Stimulated activated CD4-positive, alpha-beta T cell treated with anti-CD3 and anti-CD28 coated beads, Interleukin-15, amount 100 ng/mL, for 48 hours (primary cell): ENCODE measurements at regions not wholly inside any gene's neighbourhood (a gene's known extent, or its start where the extent isn't known, plus 50 kb on each side); places are given as distances from the start of the nearest gene placed in this dataset.

Experiments used
- DNase-seq, 2 donors: peaks; one replicate each; pipeline ENCODE4 v3.0.0-alpha.2; 2020; ENCODE audit warnings: low read depth in 2 of 2

DNA sequence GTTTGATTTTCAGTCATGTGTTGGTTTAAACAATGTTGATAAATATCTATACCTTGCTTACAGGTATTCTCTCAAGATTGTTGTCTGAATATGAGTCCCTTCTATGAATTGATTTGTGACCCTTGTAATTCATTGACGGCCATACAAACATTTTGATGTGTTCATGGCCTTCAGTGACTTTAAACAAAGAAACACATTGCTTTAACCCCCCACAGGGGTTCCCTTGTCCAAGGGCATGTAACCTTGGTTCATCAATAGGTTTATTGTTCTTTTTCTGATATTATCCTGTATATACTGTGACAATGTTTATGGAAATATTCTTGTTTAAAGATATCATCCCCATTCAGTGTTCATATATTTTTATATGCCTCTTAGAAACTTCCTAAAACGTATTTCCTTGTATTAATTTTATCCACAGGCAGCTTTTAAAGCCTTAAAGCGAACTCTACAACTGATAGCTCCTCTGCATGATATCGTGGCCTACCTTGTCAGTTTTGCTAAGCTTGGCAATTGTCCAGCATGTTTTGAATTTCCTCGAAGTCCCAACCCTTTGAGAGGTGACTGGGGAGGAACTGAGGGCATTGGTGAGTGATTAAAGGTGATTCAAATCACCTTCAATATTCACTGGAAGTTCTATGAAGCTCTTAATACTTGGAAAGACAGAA is 87.0 kb downstream of the CD164 start:
- no peak for DNase-seq

DNA sequence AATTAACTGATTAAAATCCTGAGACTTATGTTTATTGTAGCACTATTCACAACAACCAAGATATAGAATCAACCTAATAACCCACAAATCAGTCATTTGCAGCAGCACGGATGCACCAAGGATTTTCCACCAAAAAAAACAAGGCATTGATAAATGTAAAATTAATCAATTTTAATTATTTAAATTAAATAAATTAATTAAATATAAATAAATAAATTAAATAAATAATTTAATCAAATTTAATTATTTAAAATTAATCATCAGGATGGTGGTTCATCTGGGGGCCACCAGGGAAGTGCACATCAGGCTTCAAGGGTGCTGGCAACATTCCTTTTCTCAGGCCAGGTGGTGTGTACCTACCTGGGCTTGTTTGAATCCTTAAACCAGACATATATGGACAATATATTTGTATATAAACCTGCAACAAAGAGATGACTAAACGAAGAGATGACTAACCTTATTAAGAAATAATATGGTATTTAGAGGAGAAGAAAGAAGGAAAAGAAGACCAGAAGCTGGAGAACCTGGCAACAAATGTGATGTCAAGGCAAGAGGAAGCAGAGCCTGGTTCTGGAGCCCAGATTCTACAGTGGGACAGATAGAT is 89.2 kb downstream of the CD164 start:
- DNase-seq, result no peak

DNA sequence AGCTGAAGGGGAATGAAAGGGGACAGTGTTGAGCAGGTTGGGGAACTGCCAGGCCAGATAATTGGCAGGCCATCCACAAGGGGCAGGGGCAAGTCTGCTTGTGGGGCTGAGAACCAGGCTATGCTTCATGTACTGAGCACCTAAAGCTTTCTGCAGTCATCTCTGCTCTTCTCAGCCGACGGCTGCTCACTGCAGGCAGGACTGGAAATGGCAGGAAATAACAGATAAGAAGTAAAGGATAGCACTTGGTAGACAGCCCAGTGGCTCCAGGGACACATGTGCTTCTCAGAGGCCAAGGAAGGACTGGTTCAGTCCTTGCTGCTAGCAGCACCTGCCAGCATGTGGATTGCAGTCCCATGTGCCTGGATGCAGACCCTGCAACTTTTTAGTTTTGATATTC is 89.8 kb downstream of the CD164 start:
- no peak for DNase-seq

DNA sequence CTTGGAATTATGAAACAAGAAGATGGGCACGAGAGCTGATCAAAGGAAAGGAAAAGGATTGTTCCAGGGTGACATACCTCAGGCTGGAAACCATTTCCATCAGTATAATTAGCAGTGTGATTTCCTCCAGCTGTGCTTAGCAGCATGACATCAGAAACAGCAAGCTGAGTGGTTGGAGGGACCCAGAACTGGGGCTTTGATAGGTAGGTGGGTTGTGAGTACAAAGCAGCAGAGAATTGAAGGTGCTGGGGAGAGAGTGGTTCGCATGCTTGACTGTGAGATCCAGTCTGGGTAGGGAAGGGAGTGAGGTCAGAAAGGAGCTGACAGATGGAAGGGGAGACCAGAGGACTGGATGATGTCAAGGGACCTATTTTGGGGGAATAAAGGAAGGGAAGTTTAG is 90.4 kb downstream of the CD164 start:
- DNase-seq, result no peak

DNA sequence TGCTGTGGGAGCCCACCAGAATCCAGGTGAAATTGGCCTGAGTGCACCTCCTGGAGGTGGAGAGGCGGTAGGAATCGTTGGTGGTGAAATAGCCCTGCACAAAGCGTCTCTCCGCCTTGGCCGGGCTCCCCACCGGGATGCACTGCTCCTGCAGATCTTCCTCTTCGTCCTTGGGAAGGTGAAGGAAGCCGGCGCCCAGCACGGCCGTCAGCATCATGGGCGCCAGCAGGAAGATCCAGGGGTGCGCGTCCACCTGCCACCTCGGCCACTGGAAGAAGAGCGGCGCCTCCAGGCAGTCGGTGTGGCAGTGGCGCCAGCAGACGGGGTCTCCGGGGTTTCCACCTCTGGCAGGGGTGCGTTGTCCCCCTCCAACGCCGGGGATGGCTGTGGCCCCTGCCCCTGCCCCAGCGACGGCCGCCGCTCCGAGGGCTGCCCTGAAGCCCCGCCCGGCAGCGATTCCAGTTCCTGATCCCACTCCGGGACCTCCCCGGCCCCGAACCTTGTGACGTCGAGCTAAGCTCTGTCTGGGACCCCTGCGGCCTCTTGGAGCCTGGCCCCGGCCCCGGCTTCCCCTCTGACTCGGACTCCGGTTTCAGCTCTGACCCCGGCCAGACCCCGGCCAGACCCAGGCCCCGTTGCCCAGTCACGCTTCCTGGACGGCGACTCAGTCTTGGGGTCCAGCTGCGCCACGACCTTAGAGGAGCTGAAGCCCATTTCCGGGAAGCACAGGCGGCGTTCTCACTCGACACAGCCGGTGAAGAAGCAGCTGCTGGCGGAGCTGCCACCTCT is 91.9 kb downstream of the CD164 start:
- no peak for DNase-seq

DNA sequence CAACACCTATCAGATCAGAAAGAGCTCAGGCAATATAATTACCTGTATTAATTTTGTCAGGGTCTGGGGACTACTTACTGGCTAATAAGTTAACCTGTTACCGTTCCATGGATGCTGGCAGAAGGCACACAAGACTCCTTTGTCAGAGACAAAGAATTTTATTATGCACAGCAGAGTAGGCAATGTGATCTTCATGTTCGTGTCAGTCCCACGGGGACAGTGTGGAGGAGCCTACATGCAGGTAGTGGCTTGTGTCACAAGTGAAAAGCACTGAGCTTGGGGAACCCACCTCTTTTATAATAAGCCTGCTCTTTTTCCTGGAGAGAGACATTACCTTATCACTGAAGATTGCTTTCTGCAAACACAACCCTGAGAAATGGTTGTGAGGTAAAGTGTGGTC is 96.9 kb downstream of the CD164 start:
- DNase-seq, result no peak

DNA sequence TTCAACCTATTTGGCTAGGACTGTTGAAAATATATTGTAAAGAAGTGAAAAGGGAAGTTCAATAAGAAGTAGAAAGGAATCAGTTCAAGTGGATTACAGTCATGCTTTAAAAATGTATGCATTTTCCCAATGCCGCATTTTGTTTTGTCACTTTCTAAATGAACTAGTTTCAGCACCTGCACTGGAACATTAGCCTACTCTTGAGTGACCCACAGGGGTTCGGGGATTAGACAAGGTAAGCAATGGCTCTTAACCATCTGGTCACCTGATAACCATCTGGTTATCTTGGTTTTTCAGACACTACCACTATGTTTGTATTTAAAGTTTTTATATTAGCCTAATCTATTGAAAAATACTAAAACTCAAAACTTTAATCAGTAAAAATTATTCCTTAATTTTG is 97.6 kb downstream of the CD164 start:
- no peak for DNase-seq

DNA sequence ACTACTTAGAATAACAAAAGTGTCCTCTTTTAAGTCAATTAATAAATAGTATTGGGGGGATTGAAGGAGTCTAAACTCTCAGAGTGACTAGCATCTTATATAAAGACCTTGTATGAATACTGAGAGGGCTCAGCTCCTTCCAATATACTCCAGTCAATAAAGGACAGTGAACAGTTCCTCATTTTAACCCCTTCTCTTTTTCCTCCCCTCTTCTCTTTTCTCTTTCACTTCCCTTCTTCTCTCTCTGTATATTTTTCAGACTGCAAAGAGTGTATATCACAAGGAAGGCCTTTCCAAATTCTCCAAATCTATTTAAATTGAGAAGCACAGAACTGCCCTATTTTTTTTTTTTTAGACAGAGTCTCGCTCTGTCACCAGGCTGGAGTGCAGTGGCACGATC is 99.5 kb downstream of the CD164 start:
- DNase-seq, result no peak

DNA sequence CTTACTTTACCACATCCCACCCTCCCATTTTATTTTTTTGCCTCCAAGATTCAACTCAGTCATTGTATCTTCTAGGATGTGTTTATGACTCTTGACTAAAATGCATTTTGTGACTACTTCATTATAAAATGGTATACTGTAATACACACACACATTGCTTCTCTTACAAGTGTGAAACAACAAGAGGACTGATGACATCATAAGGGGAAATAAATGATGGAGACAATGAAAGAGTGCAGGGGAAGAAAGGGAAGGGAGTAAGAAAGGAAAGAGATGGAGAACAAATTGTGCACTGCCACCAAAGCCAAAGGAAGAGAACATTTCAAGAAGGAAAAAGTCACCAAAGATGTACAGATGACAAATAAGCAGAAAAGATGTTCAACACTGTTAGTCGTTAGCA is 102.6 kb downstream of the CD164 start:
- DNase-seq, result no peak

DNA sequence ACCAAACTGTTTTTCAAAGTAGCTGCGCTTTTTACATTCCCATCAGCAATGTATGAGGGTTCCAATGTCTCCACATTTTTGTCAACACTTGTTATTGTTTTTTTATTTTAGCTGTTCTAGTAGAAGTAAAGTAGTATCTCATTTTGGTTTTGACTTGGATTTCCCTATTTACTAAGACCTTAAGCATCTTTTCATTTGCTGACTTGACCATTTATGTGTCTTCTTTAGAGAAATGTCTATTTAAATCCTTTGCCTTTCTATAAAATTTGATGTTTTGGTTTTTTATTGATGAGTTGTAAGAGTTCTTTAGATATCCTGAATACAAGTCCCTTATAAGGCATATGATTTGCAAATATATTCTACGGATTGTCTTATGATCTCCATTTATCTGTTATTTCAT is 110.6 kb downstream of the CD164 start:
- DNase-seq, result no peak

DNA sequence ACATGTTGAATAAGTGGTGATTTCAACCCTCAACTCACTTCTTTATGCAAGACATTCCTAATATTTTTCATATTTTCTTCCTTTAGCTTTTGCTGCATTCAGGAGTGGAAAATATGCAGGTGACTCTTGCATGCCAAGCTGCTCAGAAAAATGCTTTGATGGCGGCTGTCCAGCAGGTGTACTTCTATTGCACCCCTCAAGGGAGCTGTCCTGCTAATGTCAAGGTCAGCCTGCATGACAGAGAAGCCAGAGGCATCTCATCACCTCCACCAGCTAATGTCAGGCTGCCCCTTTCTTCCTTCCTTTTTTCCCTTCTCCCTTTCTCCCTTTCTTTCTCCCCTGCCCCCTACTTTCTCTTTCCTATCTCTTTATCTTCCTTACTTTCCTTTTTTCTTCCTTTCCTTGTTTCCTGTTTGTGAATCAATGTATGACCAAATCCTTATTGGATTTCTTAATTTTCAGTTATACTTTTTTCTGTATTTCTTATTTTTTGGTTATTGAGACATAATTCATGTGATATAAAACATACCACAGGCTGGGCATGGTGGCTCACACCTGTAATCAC is 112.2 kb downstream of the CD164 start:
- no peak for DNase-seq

DNA sequence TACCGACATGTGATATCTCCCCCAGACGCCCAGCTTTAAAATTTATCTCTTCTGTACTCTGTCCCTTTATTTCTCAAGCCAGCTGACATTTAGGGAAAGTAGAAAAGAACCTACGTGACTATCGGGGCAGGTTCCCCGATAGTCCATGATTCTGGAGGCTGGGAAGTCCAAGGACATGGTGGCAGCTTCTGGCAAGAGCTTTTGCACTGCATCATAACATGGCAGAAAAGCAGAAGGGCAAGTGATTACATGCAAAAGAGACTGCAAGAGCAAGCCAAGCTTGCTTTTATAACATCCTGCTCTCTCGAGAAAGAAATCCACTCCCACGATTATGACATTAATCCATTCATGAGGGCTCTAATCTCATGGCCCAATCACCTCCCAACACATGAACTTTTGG is 113.2 kb downstream of the CD164 start:
- no peak for DNase-seq

DNA sequence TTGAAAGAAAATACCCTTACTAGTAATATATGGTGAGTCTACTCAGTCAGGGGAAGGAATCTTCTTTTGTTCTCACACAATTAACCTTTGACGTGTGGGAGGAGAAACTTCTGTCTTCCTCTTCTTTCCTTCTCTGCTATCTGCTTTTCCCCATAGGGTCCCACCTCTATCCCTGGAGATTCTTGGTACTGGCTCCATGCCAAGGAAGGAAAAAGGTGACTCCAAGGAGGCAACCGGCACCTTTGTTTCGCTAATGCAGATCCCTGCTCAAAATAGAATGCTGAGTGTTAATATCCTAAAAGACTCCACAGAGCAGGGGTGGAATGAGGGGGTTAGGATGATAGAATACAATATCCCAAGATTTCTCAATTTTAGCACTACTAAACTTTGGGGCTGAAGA is 116.7 kb downstream of the CD164 start:
- DNase-seq, result no peak

DNA sequence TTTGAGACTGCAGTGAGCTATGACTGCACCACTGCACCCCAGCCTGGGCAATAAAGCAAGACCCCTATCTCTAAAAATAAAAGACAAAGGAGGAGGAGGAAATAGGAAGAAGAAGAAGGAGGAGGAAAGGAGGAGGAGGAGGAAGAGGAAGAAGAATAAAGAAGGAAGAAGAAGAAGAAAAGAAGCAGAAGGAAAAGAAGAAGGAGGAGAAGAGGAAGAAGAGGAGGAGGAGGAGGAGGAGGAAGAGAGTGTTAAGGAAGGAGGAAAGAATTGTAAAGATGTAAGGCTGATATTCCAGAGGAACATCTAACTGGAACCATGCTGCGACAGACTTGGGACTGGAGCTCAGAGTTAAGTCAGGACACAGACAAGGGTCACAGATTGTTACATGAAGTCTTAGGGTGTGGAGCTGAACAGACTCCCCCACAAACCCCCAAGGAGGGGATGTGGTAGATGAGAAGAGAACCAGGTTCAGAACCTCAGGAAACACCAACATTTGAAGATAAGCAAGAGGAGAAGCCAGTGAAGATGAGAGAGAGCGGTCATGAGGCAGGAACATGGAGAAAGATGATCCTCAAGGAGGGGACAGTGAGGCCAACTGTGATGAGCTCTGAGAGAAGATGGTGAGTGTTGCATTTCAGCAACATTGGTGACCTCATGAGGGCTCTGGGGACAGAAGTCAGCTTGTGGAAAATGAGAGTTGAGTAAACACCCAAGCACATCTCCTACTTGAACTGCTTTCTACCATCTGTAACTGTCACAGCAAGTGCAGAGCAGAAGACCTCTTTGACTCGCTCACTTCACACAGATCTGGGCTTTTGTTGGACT is 118.2 kb downstream of the CD164 start:
- DNase-seq, result no peak

DNA sequence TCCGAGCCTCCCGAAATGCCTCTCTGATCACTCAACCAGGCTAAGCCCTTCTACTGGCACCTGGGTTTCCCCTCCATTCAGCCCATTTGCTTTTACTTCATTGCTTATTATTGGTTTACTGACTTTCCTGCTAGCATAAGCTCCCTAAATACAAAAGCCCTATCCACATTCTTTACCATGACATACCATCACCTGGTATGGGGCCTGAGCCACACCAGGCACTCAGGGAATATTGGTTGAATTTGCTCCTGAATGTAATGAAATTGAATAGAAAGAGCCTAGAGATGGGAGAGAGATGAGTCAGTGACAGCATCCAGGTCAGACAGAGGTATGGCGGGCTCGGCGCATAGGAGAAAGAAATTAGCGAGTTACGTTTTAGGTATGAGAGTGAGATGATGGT is 120.0 kb downstream of the CD164 start:
- no peak for DNase-seq

DNA sequence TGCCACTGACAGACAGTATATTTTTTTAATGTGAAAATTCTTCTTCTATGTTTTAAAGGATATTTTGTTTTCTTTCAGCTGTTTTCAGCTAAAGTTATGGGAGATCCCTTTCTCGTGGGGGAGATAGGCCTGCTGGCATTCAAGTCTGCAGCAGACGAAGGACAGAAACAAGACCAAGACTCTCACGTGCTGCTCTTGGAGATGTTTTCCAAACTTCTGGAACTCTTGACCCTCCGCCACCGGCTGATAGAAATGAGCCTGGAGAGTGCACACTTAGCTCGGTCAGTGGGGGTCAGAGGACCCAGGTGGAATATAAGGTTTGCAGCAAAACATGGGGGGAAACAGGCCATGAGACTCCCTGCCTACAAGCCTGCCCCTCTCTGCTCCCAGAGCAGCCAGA is 120.5 kb downstream of the CD164 start:
- no peak for DNase-seq

DNA sequence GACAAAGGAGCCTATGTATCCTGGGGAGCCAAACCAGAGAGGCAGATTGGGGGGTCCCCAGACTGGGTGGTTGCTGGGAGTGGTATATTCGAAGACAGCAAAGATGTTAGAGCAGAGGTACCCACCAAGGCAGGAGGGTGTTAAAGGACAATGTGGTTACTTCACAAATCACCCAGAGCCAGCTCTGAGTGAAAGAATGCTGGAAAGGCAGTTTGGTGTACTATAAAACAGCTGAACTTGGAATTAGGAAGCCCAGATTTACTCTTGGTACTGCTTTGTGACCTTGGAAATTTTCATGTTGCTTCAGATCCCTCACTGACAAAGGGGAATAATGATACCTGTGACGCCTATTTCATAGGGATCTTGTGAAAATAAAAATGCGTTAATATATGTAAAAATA is 121.6 kb downstream of the CD164 start:
- DNase-seq, result no peak

DNA sequence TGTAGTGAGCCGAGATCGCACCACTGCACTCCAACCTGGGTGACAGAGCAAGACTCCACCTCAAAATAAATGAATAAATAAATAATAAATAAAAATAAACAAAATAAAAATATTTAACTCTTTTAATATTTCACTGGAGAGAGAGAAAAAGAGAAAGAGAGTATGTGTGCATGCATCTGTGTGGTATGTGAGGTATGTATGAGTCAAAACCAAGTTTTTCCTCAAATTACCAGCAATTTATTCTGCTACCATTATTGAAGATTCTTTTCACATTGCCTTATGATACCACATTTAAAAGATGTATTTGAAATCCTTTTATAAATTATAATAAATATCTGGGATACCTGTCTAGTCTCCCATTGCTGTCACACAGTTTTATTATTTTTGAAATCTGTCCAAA is 122.1 kb downstream of the CD164 start:
- DNase-seq, result no peak

DNA sequence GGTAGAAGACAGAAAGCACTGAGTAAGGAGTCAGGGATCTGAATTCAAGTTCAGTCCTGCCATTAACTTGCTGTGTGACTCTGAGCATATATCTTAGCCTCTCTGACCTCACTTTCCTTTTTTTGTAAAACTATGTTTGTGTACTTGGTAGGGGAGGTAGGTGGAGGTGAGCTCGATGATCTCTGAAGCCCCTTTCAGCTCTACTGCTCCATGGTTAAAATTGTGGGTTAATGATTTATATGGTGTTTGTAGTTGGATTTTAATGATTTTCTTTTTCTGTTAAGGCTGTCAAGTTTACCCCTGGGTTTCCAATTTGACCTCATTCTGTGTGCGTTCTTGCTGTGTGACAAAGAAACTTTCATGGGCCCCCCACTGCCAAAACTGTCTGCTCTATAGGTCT is 124.1 kb downstream of the CD164 start:
- DNase-seq, result no peak

DNA sequence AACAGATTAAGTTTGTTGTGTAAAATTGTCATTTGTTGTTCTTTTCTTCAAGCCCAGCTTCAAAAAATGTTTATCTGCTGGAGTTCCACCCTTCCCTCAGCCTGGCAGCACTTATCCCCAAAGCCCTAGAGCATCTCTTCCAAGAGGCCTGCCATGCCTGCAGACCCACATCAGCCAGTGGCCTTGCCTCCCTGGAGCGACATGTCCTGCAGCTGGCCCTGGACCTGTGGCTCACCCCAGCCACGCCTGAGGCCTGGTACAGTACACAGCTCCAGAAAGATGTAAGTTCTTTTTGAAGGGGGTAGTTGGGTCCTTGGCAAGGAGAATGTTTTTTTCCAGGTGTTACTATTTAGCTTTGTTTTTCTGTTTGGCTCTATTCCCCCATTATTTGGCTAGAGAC is 124.8 kb downstream of the CD164 start:
- no peak for DNase-seq

DNA sequence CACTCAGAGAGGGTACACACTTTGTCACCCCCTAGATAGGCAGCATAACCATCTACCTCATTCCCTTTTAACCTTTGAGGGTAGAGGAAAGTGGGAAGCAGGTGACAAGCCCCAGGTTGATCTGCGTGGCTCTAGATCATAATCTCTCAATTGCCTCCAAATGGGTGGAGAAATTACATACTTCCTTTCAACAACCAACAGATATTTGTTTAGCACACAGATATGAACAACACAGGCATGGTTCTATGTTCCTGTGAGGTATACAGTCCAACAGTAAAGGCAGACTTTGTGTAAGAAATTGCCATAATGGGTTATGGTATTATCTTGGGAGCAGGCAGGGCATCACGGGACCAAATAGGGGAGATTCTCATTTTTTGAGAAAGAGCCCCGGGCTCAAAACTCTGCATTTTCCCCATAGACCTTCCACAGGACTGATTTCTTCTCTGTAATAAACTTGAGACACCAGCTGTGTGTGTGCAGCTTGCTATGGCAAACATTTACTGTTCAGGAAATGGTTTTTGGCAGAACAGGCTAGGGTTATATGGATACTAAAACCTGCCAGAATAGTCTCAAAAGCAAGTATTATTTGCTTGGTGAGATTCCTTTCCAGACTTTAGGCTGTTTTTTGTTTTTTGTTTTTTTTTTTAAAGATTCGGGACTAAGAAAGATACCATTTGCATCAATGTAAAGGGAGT is 126.2 kb downstream of the CD164 start:
- DNase-seq, result no peak

DNA sequence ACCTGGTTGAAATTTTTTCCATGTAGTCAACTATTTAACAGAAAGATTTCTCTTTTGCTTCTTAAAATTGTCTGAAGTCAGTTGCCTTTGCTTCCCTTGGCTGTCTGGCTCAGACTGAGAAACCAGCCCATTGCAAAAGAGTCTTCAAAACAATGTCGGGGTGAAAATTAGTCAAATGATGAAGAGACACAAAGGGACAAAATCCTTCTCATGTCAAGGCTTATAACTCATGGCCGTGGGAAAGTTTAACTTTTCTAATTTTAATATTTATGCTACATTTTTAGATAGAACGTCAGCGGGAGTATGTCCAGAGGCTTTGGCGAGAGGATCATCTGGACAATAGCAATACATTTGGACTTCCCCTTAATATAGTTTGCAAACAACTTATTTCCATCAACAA is 127.2 kb downstream of the CD164 start:
- no peak for DNase-seq
